Sigmoid colon (tissue), 6 donors: ENCODE measurements at regions not wholly inside any gene's neighbourhood (a gene's known extent, or its start where the extent isn't known, plus 50 kb on each side); places are given as distances from the start of the nearest gene placed in this dataset.

Experiments
- DNase-seq: peaks from one replicate; pipeline ENCODE4 v3.0.0-alpha.2; 2019
- H3K27ac ChIP-seq, 4 donors: fragments of 200-600 bp; sonication (generic); one replicate each; pipeline ENCODE4 v1.5.1; 2016 to 2019; ENCODE audit warnings: mild to moderate bottlenecking in 1 of 4
- H3K27me3 ChIP-seq, 3 donors: fragments of 200-600 bp; sonication (generic); one replicate each; pipeline ENCODE4 v1.5.1; 2019; ENCODE audit warnings: mild to moderate bottlenecking in 1 of 3
- H3K36me3 ChIP-seq, 4 donors: fragments of 200-600 bp; sonication (generic); one replicate each; pipeline ENCODE4 v1.5.1; 2016 to 2019
- H3K4me1 ChIP-seq, 4 donors: fragments of 200-600 bp; sonication (generic); one replicate each; pipeline ENCODE4 v1.5.1; 2017 to 2019
- H3K4me3 ChIP-seq, 4 donors: fragments of 200-600 bp; sonication (generic); one replicate each; pipeline ENCODE4 v1.5.1; 2017 to 2019; ENCODE audit warnings: mild to moderate bottlenecking in 2 of 4, moderate library complexity in 1 of 4
- H3K9me3 ChIP-seq, 4 donors: fragments of 200-600 bp in 3 of 4; sonication (generic) in 3 of 4; one replicate each; pipeline versions ENCODE4 v1.5.1 to v1.6.1; 2013 to 2019
- EP300 ChIP-seq, 4 donors: sonication (generic); formaldehyde crosslinking; IDR thresholded peaks; one replicate each; pipeline ENCODE4 v1.6.1; 2017; ENCODE audit warnings: antibody characterized with exemption in 4 of 4
- POLR2A ChIP-seq, 2 donors: fragments of 450-650 bp; IDR thresholded peaks; one replicate each; pipeline ENCODE4 v1.6.1; 2016; ENCODE audit warnings: antibody characterized with exemption in 2 of 2, mild to moderate bottlenecking in 2 of 2, moderate library complexity in 2 of 2
- POLR2AphosphoS5 ChIP-seq, 4 donors: sonication (generic); formaldehyde crosslinking; IDR thresholded peaks; one replicate each; pipeline ENCODE4 v1.6.1; 2017; ENCODE audit warnings: antibody characterized with exemption in 4 of 4
- WGBS, 2 donors: extraction: QIAGEN DNeasy Blood & Tissue Kit; methylation state at CpG; one replicate each; pipeline ENCODE4 v1.1.7; 2013; 5-methylcytosine and 5-hydroxymethylcytosine counted together
- intact Hi-C: fragments of 100-400 bp; cut with DNase I; formaldehyde crosslinking; loops from one replicate; pipeline ENCODE4 v1.15.1; 2023
- TF ChIP-seq, protein P1 (sequence below), 4 experiments: fragments of 450-650 bp in 3 of 4; fragments of 200-600 bp in 1 of 4; IDR thresholded peaks; one replicate each; pipeline ENCODE4 v1.5.1; 2016 to 2019; ENCODE audit warnings: antibody characterized with exemption in 4 of 4, mild to moderate bottlenecking in 3 of 4, moderate library complexity in 2 of 4
- donor health status: healthy with polysubstance abuse.
- donor health status: healthy.

DNA sequence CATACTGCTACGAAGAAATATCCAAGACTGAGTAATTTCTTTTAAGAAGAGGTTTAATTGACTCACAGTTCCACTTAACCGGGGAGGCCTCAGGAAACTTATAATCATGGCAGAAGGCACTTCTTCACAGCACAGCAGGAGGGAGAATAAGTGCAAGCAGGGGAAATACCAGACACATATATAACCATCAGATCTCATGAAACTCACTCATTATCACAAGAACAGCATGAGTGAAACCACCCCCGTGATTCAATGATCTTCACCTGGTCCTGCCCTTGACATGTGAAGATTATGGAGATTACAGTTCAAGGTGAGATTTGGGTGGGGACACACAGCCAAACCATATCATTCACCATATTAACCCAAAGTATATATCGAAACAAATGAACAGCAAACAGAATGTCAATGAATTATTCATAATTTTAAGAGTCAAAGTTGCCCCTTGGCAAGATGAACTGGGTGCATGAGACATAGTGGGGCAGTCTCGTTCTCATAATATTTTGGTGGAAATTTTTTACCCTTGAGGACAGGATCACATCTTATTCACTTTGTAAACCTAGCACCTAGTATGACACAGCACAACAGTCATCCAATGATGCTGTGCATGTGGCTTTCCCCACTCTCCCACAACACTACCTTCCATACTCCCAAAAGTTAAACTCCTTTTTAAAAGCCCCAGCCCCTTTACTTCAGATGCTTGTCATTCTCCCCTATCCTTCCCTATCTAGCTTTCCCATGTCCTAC, 425.3 kb downstream of the ZEB2 start:
- Histone ChIP-seq H3K27ac (no peak overlapping the region), H3K9me3 (peaks cover 0 to 5% (median 0%) of the 10 kb centered on the region in 4 donors), H3K4me1 (no peaks in the 10 kb centered on the region), H3K36me3 (no peaks in the 10 kb centered on the region), H3K4me3 (no peak overlapping the region), H3K27me3 (no peaks in the 10 kb centered on the region)
- intact Hi-C loops, result no loop called here
- 93 to 97% methylated on average over 5 of the region's 5 CpGs for WGBS, 2 donors
- TF ChIP-seq POLR2AphosphoS5 (IDR thresholded peaks at IDR 0.05) (no peak), EP300 (IDR thresholded peaks at IDR 0.05) (no peak), POLR2A (IDR thresholded peaks at IDR 0.05) (no peak)
- TF ChIP-seq, protein P1, sequence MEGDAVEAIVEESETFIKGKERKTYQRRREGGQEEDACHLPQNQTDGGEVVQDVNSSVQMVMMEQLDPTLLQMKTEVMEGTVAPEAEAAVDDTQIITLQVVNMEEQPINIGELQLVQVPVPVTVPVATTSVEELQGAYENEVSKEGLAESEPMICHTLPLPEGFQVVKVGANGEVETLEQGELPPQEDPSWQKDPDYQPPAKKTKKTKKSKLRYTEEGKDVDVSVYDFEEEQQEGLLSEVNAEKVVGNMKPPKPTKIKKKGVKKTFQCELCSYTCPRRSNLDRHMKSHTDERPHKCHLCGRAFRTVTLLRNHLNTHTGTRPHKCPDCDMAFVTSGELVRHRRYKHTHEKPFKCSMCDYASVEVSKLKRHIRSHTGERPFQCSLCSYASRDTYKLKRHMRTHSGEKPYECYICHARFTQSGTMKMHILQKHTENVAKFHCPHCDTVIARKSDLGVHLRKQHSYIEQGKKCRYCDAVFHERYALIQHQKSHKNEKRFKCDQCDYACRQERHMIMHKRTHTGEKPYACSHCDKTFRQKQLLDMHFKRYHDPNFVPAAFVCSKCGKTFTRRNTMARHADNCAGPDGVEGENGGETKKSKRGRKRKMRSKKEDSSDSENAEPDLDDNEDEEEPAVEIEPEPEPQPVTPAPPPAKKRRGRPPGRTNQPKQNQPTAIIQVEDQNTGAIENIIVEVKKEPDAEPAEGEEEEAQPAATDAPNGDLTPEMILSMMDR (IDR thresholded peaks at IDR 0.05), result no peak
- DNase-seq, result no peak

DNA sequence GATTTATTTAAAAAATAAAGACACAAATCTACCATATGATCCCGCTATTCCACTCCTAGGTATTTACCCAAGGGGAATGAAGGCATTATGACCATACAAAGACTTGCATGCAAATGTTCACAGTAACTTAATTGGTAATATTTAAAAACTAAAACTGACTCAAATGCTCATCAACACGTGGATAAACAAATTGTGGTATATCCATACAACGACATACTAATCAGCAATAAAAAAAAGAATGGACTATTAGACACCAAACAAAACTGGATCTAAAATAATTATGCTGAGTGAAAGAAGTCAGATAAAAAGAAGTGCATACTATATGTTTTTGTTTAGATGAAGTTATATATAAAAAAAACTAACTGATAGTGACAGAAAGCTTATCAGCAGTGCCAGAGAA, 428.3 kb downstream of the ZEB2 start:
- Histone ChIP-seq H3K4me3 (no peak overlapping the region), H3K27me3 (no peaks in the 10 kb centered on the region), H3K36me3 (no peaks in the 10 kb centered on the region), H3K9me3 (peaks cover 0 to 5% (median 0%) of the 10 kb centered on the region in 4 donors), H3K27ac (no peak overlapping the region), H3K4me1 (no peaks in the 10 kb centered on the region)
- intact Hi-C loops, result no loop called here
- no peak for TF ChIP-seq POLR2AphosphoS5 (IDR thresholded peaks at IDR 0.05)
- no peak for TF ChIP-seq EP300 (IDR thresholded peaks at IDR 0.05)
- TF ChIP-seq, protein P1 (IDR thresholded peaks at IDR 0.05), result no peak
- no peak for TF ChIP-seq POLR2A (IDR thresholded peaks at IDR 0.05)
- 95 to 96% methylated on average over 3 of the region's 3 CpGs for WGBS, 2 donors
- DNase-seq, result no peak

DNA sequence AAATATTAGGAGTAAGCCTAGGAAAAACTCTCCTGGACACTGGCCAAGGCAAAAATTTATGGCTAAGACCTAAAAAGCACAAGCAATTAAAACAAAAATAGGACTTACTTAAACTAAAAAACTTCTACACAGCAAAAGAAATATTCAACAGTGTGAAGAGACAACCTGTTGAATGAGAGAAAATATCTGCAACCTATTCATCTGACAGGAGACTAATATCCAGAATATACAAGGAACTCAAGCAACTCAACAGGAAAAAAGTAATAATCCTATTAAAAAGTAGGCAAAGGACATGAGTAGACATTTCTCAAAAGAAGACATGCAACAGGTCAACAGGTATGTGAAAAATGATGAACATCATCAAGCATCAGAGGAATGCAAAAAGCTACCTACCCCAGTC, 431.1 kb downstream of the ZEB2 start:
- Histone ChIP-seq H3K9me3 (peaks cover 0 to 5% (median 0%) of the 10 kb centered on the region in 4 donors), H3K4me1 (no peaks in the 10 kb centered on the region), H3K27ac (no peak overlapping the region), H3K4me3 (no peak overlapping the region), H3K36me3 (no peaks in the 10 kb centered on the region), H3K27me3 (no peaks in the 10 kb centered on the region)
- TF ChIP-seq POLR2AphosphoS5 (IDR thresholded peaks at IDR 0.05) (no peak), EP300 (IDR thresholded peaks at IDR 0.05) (no peak), POLR2A (IDR thresholded peaks at IDR 0.05) (no peak)
- TF ChIP-seq, protein P1 (IDR thresholded peaks at IDR 0.05), result no peak
- intact Hi-C loops, result no loop called here
- no peak for DNase-seq

DNA sequence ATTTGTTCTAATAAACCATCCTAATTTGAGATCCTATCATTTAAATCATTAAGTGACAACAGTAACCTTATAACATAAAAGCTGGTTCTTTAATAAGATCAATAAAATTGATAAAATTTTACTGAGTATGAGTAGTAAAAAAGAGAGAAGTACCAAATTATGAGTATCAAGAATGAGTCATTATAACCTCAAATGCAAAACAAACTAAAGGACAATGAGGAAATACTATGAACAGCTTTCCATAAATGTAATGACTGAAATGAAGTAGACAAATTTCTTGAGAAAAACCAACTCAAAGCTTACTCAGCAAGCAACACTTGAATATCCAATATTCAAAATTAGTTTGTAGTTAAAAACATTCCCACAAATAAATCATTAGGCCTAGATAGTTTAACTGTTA, 433.0 kb downstream of the ZEB2 start:
- peaks cover 0 to 5% (median 0%) of the 10 kb centered on the region in 4 donors for H3K9me3 ChIP-seq
- H3K4me1 ChIP-seq, result no peaks in the 10 kb centered on the region
- no peak overlapping the region for H3K4me3 ChIP-seq
- no peak overlapping the region for H3K27ac ChIP-seq
- H3K36me3 ChIP-seq, result no peaks in the 10 kb centered on the region
- TF ChIP-seq POLR2AphosphoS5 (IDR thresholded peaks at IDR 0.05), result no peak
- no peak for TF ChIP-seq POLR2A (IDR thresholded peaks at IDR 0.05)
- no peak for TF ChIP-seq EP300 (IDR thresholded peaks at IDR 0.05)
- TF ChIP-seq, protein P1 (IDR thresholded peaks at IDR 0.05), result no peak
- intact Hi-C loops, result no loop called here
- no peak for DNase-seq
- no peaks in the 10 kb centered on the region for H3K27me3 ChIP-seq

DNA sequence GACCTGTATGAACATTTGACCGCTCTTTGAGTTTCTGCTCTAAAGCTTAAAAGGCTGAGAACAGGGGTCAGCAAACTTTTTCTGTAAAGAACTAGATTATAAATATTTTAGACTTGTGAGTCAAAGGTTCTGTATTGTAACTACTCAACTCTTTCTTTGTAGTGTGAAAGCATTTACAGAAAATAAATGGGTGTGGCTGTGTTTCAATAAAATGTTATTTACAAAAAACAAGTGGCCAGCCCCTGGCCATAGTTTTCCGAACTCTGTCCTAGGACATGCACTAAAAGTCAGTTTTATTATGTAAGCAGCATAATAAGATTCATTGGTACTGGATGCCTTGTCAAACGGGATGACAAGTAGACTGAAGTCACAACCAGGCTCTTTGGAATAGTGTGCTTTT, 434.9 kb downstream of the ZEB2 start:
- no peak for TF ChIP-seq POLR2AphosphoS5 (IDR thresholded peaks at IDR 0.05)
- TF ChIP-seq, protein P1 (IDR thresholded peaks at IDR 0.05), result no peak
- TF ChIP-seq POLR2A (IDR thresholded peaks at IDR 0.05), result no peak
- TF ChIP-seq EP300 (IDR thresholded peaks at IDR 0.05), result no peak
- intact Hi-C loops, result no loop called here
- H3K27me3 ChIP-seq, result no peaks in the 10 kb centered on the region
- H3K9me3 ChIP-seq, result no peaks in the 10 kb centered on the region
- DNase-seq, result no peak
- H3K4me3 ChIP-seq, result no peak overlapping the region
- WGBS, 2 donors, result 58 to 83% methylated on average over 3 of the region's 3 CpGs
- H3K36me3 ChIP-seq, result no peaks in the 10 kb centered on the region
- no peak overlapping the region for H3K27ac ChIP-seq
- no peaks in the 10 kb centered on the region for H3K4me1 ChIP-seq
